CD4-positive, alpha-beta memory T cell (primary cell): ENCODE measurements at regions not wholly inside any gene's neighbourhood (a gene's known extent, or its start where the extent isn't known, plus 50 kb on each side); places are given as distances from the start of the nearest gene placed in this dataset.
"Not testable (repeated sequence)": the region's sequence is repeated elsewhere in the genome, so short reads cannot be mapped to it uniquely, and the experiment has no call there.

Source experiments
- CTCF ChIA-PET: fragments of 350-600 bp; sonication (Branson Sonifier 250); formaldehyde crosslinking; loops from one replicate; lab custom pipeline; 2021; ENCODE audit warnings: inconsistent platforms; ENCODE audit not compliant: partially characterized antibody; lab: Charles Lee
- POLR2A ChIA-PET: fragments of 350-600 bp; sonication (Branson Sonifier 250); formaldehyde crosslinking; loops from one replicate; lab custom pipeline; 2021; ENCODE audit not compliant: partially characterized antibody; lab: Charles Lee
- DNase-seq, 5 donors: peaks; one replicate each; pipeline versions ENCODE4 v3.0.0 to v3.0.0-alpha.2; 2020 to 2022; ENCODE audit warnings: mixed read lengths in 1 of 5
- H3K27ac ChIP-seq: one replicate; pipeline ENCODE4 v1.7.0; 2013; ENCODE audit warnings: low read depth, low read length
- H3K27me3 ChIP-seq: 2 replicates; pipeline ENCODE4 v1.7.0; 2013; ENCODE audit warnings: mild to moderate bottlenecking, low read length, moderate library complexity; ENCODE audit not compliant: insufficient read depth
- H3K36me3 ChIP-seq: 2 replicates; pipeline ENCODE4 v1.7.0; 2013; ENCODE audit warnings: mild to moderate bottlenecking, low read length, moderate library complexity; ENCODE audit not compliant: insufficient read depth
- H3K4me1 ChIP-seq: 2 replicates; pipeline ENCODE4 v1.7.0; 2013; ENCODE audit warnings: mild to moderate bottlenecking, low read length, moderate library complexity; ENCODE audit not compliant: insufficient read depth
- H3K4me3 ChIP-seq, 2 donors: one replicate each; pipeline ENCODE4 v1.7.0; 2013; ENCODE audit warnings: low read length in 2 of 2, mild to moderate bottlenecking in 1 of 2
- H3K9me3 ChIP-seq, 2 donors: one replicate each; pipeline ENCODE4 v1.7.0; 2013; ENCODE audit warnings: low read length in 2 of 2, control low read depth in 1 of 2; ENCODE audit not compliant: control insufficient read depth in 1 of 2
- H3K27ac Mint-ChIP-seq, 7 donors: one replicate each; pipeline ENCODE4 v1.8.0; 2020 to 2021; ENCODE audit warnings: mixed read lengths in 7 of 7, mild to moderate bottlenecking in 6 of 7, inconsistent platforms in 3 of 7, moderate library complexity in 3 of 7
- H3K27me3 Mint-ChIP-seq, 2 donors: one replicate each; pipeline ENCODE4 v1.8.0; 2020 to 2021; ENCODE audit warnings: mixed read lengths in 2 of 2
- H3K36me3 Mint-ChIP-seq, 2 donors: one replicate each; pipeline ENCODE4 v1.8.0; 2020 to 2021; ENCODE audit warnings: mixed read lengths in 2 of 2, inconsistent platforms in 1 of 2, mild to moderate bottlenecking in 1 of 2
- H3K4me1 Mint-ChIP-seq, 4 donors: one replicate each; pipeline ENCODE4 v1.8.0; 2020 to 2021; ENCODE audit warnings: mixed read lengths in 4 of 4, mild to moderate bottlenecking in 1 of 4
- H3K4me3 Mint-ChIP-seq, 8 donors: one replicate each; pipeline ENCODE4 v1.8.0; 2020 to 2021; ENCODE audit warnings: mixed read lengths in 8 of 8, mild to moderate bottlenecking in 7 of 8, moderate library complexity in 6 of 8, inconsistent platforms in 3 of 8
- H3K9me3 Mint-ChIP-seq, 8 donors: one replicate each; pipeline ENCODE4 v1.8.0; 2020 to 2021; ENCODE audit warnings: mixed read lengths in 8 of 8, mild to moderate bottlenecking in 5 of 8, inconsistent platforms in 3 of 8, moderate library complexity in 1 of 8
- intact Hi-C: fragments of 100-400 bp; cut with micrococcal nuclease; formaldehyde crosslinking; loops from one replicate; pipeline ENCODE4 v1.15.1; 2023

DNA sequence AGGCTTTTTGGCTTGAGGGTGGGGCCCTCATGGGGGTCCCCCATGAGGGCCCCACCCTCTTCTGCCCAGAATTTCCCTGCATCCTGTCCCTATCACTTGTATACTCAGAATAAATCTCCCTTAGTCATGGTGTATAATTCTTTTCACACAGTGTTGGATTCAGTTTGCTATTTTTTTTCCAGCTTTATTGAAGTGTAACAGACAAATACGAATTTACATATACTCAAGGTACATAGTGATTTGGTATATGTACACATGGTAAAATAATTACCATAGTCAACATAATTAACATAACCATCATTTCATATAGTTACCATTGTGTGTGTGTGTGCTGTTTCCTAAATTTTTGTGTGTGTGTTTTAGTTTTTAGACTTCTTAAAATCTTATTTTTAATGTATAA lies 289.4 kb downstream of the CNTNAP3B start:
- intact Hi-C loops, H3K36me3 Mint-ChIP-seq, H3K4me3 Mint-ChIP-seq, POLR2A ChIA-PET, H3K36me3 ChIP-seq, H3K9me3 ChIP-seq, H3K4me1 ChIP-seq, H3K27me3 Mint-ChIP-seq, H3K9me3 Mint-ChIP-seq, DNase-seq, H3K27me3 ChIP-seq, H3K4me1 Mint-ChIP-seq, H3K27ac Mint-ChIP-seq, H3K27ac ChIP-seq, CTCF ChIA-PET, H3K4me3 ChIP-seq: not testable (repeated sequence)

DNA sequence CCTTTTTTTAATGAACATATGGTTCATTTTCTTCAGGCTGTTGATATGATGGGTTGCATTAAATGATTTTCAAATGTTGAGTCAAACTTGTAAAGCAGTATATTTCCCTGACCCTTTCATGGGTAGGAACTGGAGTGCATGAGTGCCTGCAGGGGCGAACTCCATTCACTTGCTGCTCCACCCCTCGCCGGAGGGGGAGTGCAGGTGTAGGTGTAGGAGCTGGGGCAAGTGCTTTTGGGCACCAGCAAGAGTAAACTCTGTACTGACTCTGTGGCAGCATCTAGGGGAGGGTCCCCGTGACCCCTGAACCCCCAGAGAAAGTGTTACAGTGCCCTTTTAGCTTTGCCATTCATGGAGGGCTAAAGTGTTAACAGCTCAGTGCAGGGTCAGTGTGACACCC lies 290.3 kb downstream of the CNTNAP3B start:
- H3K27ac Mint-ChIP-seq, DNase-seq, H3K9me3 Mint-ChIP-seq, H3K36me3 Mint-ChIP-seq, CTCF ChIA-PET, intact Hi-C loops, H3K4me3 Mint-ChIP-seq, H3K27me3 Mint-ChIP-seq, H3K4me3 ChIP-seq, H3K36me3 ChIP-seq, H3K27ac ChIP-seq, H3K4me1 ChIP-seq, POLR2A ChIA-PET, H3K9me3 ChIP-seq, H3K27me3 ChIP-seq, H3K4me1 Mint-ChIP-seq: not testable (repeated sequence)

DNA sequence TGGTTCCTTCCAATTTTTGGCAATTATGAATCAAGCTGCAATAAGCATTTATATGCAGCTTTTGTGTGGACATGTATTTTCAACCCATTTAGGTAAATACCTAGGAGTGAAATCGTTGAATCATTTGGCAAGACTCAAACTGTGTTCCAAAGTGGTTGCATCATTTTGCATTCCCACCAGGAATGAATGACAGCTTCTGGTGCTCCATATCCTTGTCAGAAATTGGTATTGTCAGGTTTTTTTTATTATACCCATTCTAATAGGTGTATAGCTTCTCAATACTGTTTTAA lies 290.7 kb downstream of the CNTNAP3B start:
- H3K4me1 ChIP-seq, H3K4me3 ChIP-seq, H3K36me3 Mint-ChIP-seq, H3K36me3 ChIP-seq, H3K27ac Mint-ChIP-seq, H3K27ac ChIP-seq, H3K9me3 ChIP-seq, intact Hi-C loops, H3K27me3 Mint-ChIP-seq, H3K9me3 Mint-ChIP-seq, H3K4me3 Mint-ChIP-seq, H3K27me3 ChIP-seq, H3K4me1 Mint-ChIP-seq, POLR2A ChIA-PET, CTCF ChIA-PET, DNase-seq: not testable (repeated sequence)

DNA sequence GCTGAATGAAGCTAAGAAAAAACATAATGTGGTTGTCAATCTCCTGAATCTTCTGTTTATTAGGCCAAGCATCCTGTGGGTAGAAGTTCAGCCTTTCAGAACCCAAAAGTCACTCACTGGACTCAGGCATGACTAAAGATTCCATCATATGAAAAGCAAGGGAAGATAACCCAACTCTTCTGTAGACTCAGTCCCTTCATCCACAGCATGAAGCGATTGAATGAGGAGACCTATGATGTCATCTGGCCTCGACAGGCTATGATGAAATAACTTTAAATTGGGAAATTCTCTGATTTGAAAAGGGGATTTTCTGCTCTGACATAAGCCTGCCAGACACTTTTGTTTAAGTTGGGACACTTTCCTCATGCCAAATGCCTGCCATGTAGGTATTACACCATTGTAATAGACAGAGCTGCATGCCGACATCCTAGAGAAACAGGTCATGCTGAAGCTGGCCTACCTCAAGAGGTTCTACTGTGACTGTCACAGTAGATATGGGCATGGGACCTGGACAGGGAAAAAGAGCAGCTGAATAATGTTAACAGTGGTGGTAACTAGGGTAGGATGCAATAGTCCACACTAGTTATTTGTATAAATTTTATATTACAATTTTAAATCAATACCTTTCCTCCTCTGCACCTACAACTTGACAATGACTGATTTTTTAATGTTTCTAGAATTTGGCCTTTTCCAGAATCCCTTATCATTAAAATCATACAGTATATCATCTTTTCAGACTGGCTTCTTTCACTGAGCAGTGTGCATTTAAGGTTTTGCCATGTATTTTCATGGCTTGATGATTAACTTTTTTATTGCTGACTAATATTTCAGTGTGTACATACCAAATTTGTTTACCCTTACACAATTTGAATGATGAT lies 291.3 kb downstream of the CNTNAP3B start:
- CTCF ChIA-PET, H3K36me3 ChIP-seq, H3K9me3 ChIP-seq, H3K27me3 ChIP-seq, H3K36me3 Mint-ChIP-seq, H3K4me1 Mint-ChIP-seq, H3K27ac Mint-ChIP-seq, H3K27ac ChIP-seq, DNase-seq, POLR2A ChIA-PET, H3K4me3 Mint-ChIP-seq, H3K27me3 Mint-ChIP-seq, H3K4me3 ChIP-seq, intact Hi-C loops, H3K4me1 ChIP-seq, H3K9me3 Mint-ChIP-seq: not testable (repeated sequence)

DNA sequence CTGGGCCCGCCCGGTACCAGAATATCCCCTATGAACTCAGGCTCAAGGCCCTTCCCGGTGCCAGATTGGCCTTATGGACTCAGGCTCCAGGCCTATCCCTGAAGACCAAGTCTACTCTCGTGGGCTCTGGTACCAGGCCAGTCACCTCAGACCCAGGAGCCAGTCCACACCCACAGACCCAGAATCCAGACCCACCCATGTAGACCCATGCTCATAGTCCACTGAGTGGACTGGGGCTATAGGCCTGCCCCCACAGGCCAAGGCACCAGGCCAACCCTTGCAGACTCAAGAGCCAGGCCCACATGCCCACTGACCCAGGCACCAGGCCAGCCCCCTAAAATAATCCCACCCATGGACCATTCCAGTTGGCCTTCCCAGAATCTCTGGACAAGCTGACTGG lies 296.1 kb downstream of the CNTNAP3B start:
- H3K9me3 Mint-ChIP-seq, CTCF ChIA-PET, H3K36me3 Mint-ChIP-seq, H3K4me1 ChIP-seq, H3K27ac Mint-ChIP-seq, H3K27me3 Mint-ChIP-seq, H3K36me3 ChIP-seq, POLR2A ChIA-PET, intact Hi-C loops, H3K4me3 ChIP-seq, H3K4me3 Mint-ChIP-seq, H3K27me3 ChIP-seq, DNase-seq, H3K4me1 Mint-ChIP-seq, H3K9me3 ChIP-seq, H3K27ac ChIP-seq: not testable (repeated sequence)

DNA sequence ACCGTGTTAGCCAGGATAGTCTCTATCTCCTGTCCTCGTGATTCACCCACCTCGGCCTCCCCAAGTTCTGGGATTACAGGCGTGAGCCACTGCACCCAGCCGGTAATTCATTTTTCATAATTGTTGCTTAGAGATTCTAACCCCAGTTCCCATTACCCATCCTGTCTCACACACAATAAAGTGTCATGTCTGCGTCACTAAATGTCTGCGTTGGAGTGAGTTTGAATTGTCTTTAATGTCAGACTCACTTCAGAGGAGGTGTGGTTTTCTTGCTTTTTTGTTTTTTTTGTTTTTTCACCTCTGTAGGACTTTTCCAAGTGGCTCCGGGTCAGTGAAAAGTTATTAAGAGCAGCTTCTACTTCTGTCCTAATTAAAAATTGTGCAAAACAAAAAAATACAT lies 304.5 kb downstream of the CNTNAP3B start:
- CTCF ChIA-PET, H3K27me3 Mint-ChIP-seq, intact Hi-C loops: not testable (repeated sequence)

DNA sequence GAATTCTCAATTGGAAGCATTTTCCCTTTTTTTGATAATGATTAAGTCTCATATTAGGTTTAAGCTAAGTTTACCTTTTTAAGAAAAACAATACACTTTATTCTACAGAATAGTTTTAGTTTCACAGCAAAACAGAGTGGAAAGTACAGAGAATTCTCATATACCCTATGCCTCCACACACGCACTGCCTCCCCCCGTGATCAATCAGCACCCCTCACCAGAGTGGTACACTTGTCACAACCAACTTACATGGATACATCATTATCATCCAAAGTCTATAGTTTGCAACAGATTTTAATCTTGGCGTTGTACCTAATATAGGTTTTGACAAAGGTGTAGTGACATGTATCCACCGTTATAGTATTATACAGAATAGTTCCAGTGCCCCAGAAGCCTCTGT lies 326.5 kb downstream of the CNTNAP3B start:
- H3K36me3 ChIP-seq, H3K9me3 Mint-ChIP-seq, H3K4me3 ChIP-seq, POLR2A ChIA-PET, H3K4me1 ChIP-seq, H3K27me3 Mint-ChIP-seq, H3K4me3 Mint-ChIP-seq, H3K4me1 Mint-ChIP-seq, H3K9me3 ChIP-seq, H3K27ac Mint-ChIP-seq, H3K36me3 Mint-ChIP-seq, H3K27ac ChIP-seq, DNase-seq, intact Hi-C loops, CTCF ChIA-PET, H3K27me3 ChIP-seq: not testable (repeated sequence)

More for the DNA sequence above, 304.5 kb downstream of the CNTNAP3B start:
- H3K27ac Mint-ChIP-seq, H3K9me3 ChIP-seq, H3K4me1 Mint-ChIP-seq, H3K27ac ChIP-seq, H3K4me3 ChIP-seq, H3K4me1 ChIP-seq, H3K27me3 ChIP-seq, H3K36me3 ChIP-seq, H3K36me3 Mint-ChIP-seq, POLR2A ChIA-PET, DNase-seq, H3K4me3 Mint-ChIP-seq, H3K9me3 Mint-ChIP-seq: not testable (repeated sequence)

DNA sequence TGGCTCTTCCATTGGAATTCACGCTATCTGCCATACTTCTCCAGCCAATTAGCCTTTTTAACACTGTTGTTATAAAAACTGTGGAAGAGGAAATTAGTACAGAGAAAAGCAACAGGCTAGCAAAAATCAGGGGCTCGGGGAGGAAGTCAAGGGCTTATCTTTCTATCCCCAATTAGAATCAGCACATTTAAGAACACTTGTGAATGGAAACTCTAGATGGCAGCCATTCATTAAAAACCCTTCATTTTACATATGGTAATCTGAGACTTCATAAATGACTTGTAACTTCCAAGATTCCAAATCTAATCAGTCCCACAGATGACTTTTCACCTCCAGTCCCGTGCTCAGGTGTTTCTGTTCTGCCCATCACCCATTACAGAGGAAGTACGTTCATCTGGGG lies 330.5 kb downstream of the CNTNAP3B start:
- CTCF ChIA-PET, H3K4me3 ChIP-seq, H3K36me3 ChIP-seq, H3K4me1 Mint-ChIP-seq, H3K27ac Mint-ChIP-seq, DNase-seq, H3K9me3 Mint-ChIP-seq, H3K4me1 ChIP-seq, H3K27me3 ChIP-seq, H3K36me3 Mint-ChIP-seq, H3K4me3 Mint-ChIP-seq, POLR2A ChIA-PET, H3K27ac ChIP-seq, intact Hi-C loops, H3K9me3 ChIP-seq, H3K27me3 Mint-ChIP-seq: not testable (repeated sequence)
